ENCODE measurements at regions not wholly inside any gene's neighbourhood (a gene's known extent, or its start where the extent isn't known, plus 50 kb on each side); places are given as distances from the start of the nearest gene placed in this dataset.

DNA sequence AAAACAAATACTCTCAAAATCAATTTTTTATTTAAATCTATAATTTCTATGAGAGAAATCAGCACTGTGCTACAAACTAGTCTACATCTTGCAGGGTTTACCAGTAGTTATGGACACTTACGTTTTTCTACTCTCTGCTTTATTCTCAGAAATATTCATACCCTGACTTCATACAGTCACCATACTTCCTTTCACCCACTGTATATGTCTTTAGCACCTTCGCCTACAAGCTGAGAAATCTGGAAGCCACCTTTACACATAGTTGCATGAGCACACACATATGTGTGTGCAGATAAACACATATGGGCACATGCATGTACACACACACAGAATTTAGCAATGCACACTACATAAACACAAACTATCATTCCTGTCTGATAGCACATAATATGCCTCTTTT is 177.0 kb downstream of the ST8SIA4 start:
- TF ChIP-seq, protein P1, sequence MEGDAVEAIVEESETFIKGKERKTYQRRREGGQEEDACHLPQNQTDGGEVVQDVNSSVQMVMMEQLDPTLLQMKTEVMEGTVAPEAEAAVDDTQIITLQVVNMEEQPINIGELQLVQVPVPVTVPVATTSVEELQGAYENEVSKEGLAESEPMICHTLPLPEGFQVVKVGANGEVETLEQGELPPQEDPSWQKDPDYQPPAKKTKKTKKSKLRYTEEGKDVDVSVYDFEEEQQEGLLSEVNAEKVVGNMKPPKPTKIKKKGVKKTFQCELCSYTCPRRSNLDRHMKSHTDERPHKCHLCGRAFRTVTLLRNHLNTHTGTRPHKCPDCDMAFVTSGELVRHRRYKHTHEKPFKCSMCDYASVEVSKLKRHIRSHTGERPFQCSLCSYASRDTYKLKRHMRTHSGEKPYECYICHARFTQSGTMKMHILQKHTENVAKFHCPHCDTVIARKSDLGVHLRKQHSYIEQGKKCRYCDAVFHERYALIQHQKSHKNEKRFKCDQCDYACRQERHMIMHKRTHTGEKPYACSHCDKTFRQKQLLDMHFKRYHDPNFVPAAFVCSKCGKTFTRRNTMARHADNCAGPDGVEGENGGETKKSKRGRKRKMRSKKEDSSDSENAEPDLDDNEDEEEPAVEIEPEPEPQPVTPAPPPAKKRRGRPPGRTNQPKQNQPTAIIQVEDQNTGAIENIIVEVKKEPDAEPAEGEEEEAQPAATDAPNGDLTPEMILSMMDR (IDR thresholded peaks at IDR 0.05) = no peak
- TF ChIP-seq POLR2A (IDR thresholded peaks at IDR 0.05) (no peak), POLR2AphosphoS5 (IDR thresholded peaks at IDR 0.05) (no peak)

Measured in prostate gland (tissue), 2 donors.